HepG2 (cell line): ENCODE measurements at regions not wholly inside any gene's neighbourhood (a gene's known extent, or its start where the extent isn't known, plus 50 kb on each side); places are given as distances from the start of the nearest gene placed in this dataset.

ENCODE experiments used
- ATAC-seq: fragments of 200-7000 bp; cut with Tn5 transposase; 3 replicates; pipeline ENCODE4 v1.9.1; 2020; ENCODE audit warnings: mild to moderate bottlenecking, moderate library complexity
- BruUV-seq: library from RNA; stranded (reverse); fragments of 400-500 nt; replicated peaks from 2 replicates; lab custom pipeline; 2021; lab: Mats Ljungman, UMichigan
- CTCF ChIA-PET: fragments of 300-600 bp; formaldehyde crosslinking; extraction: SDS; loops from one replicate; lab custom pipeline; 2021; ENCODE audit warnings: low total read pairs, inconsistent platforms, low intra/inter-chr PET ratio; lab: Yijun Ruan, JAX
- POLR2A ChIA-PET: fragments of 350-600 bp; sonication (Branson Sonifier 250); formaldehyde crosslinking; loops from one replicate; lab custom pipeline; 2020; ENCODE audit warnings: antibody characterized with exemption, inconsistent platforms; lab: Yijun Ruan, JAX
- DNase-seq: peaks from one replicate; pipeline ENCODE4 v3.0.0-alpha.2; 2015; ENCODE audit warnings: low spot score
- FAIRE-seq: peaks from 3 replicates; lab custom pipeline; 2011; peaks lifted over from hg19 to GRCh38; lab: Jason Lieb, UNC
- H2AFZ ChIP-seq: one replicate; pipeline ENCODE4 v1.6.1; 2011; ENCODE audit warnings: low read length, inconsistent platforms
- H3K27ac ChIP-seq: fragments of 300-600 bp; 3 replicates; pipeline ENCODE4 v1.8.0; 2011; ENCODE audit warnings: mixed run types, mild to moderate bottlenecking, mixed read lengths, low read length, inconsistent platforms; ENCODE audit not compliant: insufficient read depth; ENCODE audit errors: extremely low read length
- H3K27me3 ChIP-seq, 2 experiments: fragments of 200-600 bp in 1 of 2; 2 replicates in 1 of 2; 3 replicates in 1 of 2; pipeline versions ENCODE4 v1.6.0 to v1.8.0; 2011; ENCODE audit warnings: low read length in 2 of 2, mild to moderate bottlenecking in 2 of 2, moderate library complexity in 2 of 2, inconsistent platforms in 1 of 2; ENCODE audit not compliant: insufficient read depth in 2 of 2, control insufficient read depth in 1 of 2
- H3K36me3 ChIP-seq, 2 experiments: fragments of 200-600 bp in 1 of 2; replicated peaks in 1 of 2; 2 replicates in 1 of 2; 3 replicates in 1 of 2; pipeline versions ENCODE4 v1.5.1 to v1.8.0; 2011; ENCODE audit warnings: low read length in 2 of 2, inconsistent platforms in 1 of 2; ENCODE audit not compliant: insufficient read depth in 2 of 2, control insufficient read depth in 1 of 2
- H3K4me1 ChIP-seq: 2 replicates; pipeline ENCODE4 v1.5.1; 2012; ENCODE audit warnings: low read length, inconsistent platforms; ENCODE audit not compliant: insufficient read depth
- H3K4me2 ChIP-seq: 2 replicates; pipeline ENCODE4 v1.6.0; 2011; ENCODE audit warnings: low read depth, low read length, inconsistent platforms
- H3K4me3 ChIP-seq, 3 experiments: fragments of 200-600 bp in 1 of 3; sonication (generic), shearing (Covaris generic) in 1 of 3; replicated peaks in 1 of 3; 2 replicates each; pipeline ENCODE4 v1.5.1; 2011 to 2016; ENCODE audit warnings: low read length in 3 of 3, inconsistent platforms in 2 of 3, low read depth in 2 of 3, mild to moderate bottlenecking in 2 of 3, control low read depth in 1 of 3, mixed read lengths in 1 of 3; ENCODE audit not compliant: insufficient read depth in 1 of 3
- H3K79me2 ChIP-seq: one replicate; pipeline ENCODE4 v1.6.1; 2011; ENCODE audit warnings: low read length, inconsistent platforms; ENCODE audit not compliant: insufficient read depth
- H3K9ac ChIP-seq: 2 replicates; pipeline ENCODE4 v1.6.0; 2011; ENCODE audit warnings: mild to moderate bottlenecking, low read depth, low read length, inconsistent platforms; ENCODE audit not compliant: insufficient read depth
- H3K9me3 ChIP-seq: 2 replicates; pipeline ENCODE4 v1.5.1; 2012; ENCODE audit warnings: mild to moderate bottlenecking, low read length
- H4K20me1 ChIP-seq: 2 replicates; pipeline ENCODE4 v1.6.0; 2011; ENCODE audit warnings: inconsistent platforms, mild to moderate bottlenecking, low read length, moderate library complexity; ENCODE audit not compliant: insufficient read depth
- HMG20B ChIP-seq: conservative IDR thresholded peaks from 2 replicates; pipeline ENCODE4 v1.6.1; 2016; ENCODE audit warnings: missing genetic modification reagents, missing compliant biosample characterization
- KLF11 ChIP-seq: IDR thresholded peaks from 2 replicates; pipeline ENCODE4 v1.6.1; 2016; ENCODE audit warnings: missing compliant biosample characterization
- ZIK1 ChIP-seq: sonication (generic); formaldehyde crosslinking; IDR thresholded peaks from 2 replicates; pipeline ENCODE4 v1.5.0; 2020; ENCODE audit warnings: mild to moderate bottlenecking, low read depth, missing genetic modification reagents, borderline replicate concordance
- ZNF230 ChIP-seq: sonication (generic); formaldehyde crosslinking; IDR thresholded peaks from 2 replicates; pipeline ENCODE4 v1.4.0; 2020; ENCODE audit warnings: mild to moderate bottlenecking, missing genetic modification reagents
- ZNF337 ChIP-seq: sonication (generic); formaldehyde crosslinking; IDR thresholded peaks from 2 replicates; pipeline ENCODE4 v1.5.1; 2020; ENCODE audit warnings: missing genetic modification reagents, low read depth, mild to moderate bottlenecking, borderline replicate concordance
- ZNF615 ChIP-seq: sonication (generic); formaldehyde crosslinking; IDR thresholded peaks from 2 replicates; pipeline ENCODE4 v1.5.0; 2020; ENCODE audit warnings: mild to moderate bottlenecking, missing genetic modification reagents, borderline replicate concordance
- WGBS: methylation state at CpG from one replicate; pipeline ENCODE4 v1.1.6; 2017; ENCODE audit warnings: low lambda C conversion rate; 5-methylcytosine and 5-hydroxymethylcytosine counted together
- in situ Hi-C: cut with HindIII; loops from 2 replicates; pipeline ENCODE4 v1.10.0; 2017; ENCODE audit warnings: low pct_unique_long_range_greater_than_20kb; ENCODE audit not compliant: extremely low pct_ligation_motif_present
- intact Hi-C: fragments of 100-400 bp; cut with micrococcal nuclease; formaldehyde crosslinking; loops from one replicate; pipeline ENCODE4 v1.10.0; 2022; ENCODE audit not compliant: unreplicated experiment
- TF ChIP-seq, protein P1 (sequence below): sonication (generic); formaldehyde crosslinking; IDR thresholded peaks from 2 replicates; pipeline ENCODE4 v1.9.0; 2022; ENCODE audit warnings: missing genetic modification reagents, mild to moderate bottlenecking, borderline replicate concordance
- TF ChIP-seq, protein P2 (sequence below): IDR thresholded peaks from 2 replicates; pipeline ENCODE4 v1.6.1; 2016; ENCODE audit warnings: low read depth, missing genetic modification reagents, missing compliant biosample characterization
- TF ChIP-seq, protein P3 (sequence below): sonication (generic); formaldehyde crosslinking; IDR thresholded peaks from 2 replicates; pipeline ENCODE4 v1.4.0; 2020; ENCODE audit warnings: missing genetic modification reagents

DNA sequence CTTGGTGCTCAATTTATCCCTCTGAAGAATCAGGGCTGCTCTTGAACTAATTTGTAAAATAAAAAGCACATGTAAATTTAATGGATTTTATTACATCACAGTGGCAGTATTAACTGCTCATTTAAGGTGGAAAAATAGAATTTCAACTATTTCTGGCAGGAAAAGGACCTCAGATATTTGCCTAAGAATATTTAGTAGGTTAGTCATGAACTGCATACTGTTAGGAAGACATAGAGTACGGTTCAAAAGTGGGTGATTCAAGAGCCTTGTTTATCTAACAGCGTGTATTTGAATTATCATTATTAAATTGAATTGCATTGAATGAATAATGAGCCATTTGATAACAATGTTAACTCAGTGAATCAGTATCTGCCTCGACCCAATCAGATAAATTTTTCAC lies 248.8 kb upstream of the PBX1 start:
- H3K36me3 ChIP-seq: no peaks in the 10 kb centered on the region
- no peaks in the 10 kb centered on the region for H3K4me1 ChIP-seq
- no peak for DNase-seq
- H3K27ac ChIP-seq: no peak overlapping the region
- no peak for TF ChIP-seq ZNF337
- TF ChIP-seq ZIK1: no peak
- TF ChIP-seq, protein P1, sequence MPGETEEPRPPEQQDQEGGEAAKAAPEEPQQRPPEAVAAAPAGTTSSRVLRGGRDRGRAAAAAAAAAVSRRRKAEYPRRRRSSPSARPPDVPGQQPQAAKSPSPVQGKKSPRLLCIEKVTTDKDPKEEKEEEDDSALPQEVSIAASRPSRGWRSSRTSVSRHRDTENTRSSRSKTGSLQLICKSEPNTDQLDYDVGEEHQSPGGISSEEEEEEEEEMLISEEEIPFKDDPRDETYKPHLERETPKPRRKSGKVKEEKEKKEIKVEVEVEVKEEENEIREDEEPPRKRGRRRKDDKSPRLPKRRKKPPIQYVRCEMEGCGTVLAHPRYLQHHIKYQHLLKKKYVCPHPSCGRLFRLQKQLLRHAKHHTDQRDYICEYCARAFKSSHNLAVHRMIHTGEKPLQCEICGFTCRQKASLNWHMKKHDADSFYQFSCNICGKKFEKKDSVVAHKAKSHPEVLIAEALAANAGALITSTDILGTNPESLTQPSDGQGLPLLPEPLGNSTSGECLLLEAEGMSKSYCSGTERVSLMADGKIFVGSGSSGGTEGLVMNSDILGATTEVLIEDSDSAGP (CRISPR knock-in tag): no peak
- no peak for TF ChIP-seq HMG20B (CRISPR knock-in tag)
- TF ChIP-seq, protein P2, sequence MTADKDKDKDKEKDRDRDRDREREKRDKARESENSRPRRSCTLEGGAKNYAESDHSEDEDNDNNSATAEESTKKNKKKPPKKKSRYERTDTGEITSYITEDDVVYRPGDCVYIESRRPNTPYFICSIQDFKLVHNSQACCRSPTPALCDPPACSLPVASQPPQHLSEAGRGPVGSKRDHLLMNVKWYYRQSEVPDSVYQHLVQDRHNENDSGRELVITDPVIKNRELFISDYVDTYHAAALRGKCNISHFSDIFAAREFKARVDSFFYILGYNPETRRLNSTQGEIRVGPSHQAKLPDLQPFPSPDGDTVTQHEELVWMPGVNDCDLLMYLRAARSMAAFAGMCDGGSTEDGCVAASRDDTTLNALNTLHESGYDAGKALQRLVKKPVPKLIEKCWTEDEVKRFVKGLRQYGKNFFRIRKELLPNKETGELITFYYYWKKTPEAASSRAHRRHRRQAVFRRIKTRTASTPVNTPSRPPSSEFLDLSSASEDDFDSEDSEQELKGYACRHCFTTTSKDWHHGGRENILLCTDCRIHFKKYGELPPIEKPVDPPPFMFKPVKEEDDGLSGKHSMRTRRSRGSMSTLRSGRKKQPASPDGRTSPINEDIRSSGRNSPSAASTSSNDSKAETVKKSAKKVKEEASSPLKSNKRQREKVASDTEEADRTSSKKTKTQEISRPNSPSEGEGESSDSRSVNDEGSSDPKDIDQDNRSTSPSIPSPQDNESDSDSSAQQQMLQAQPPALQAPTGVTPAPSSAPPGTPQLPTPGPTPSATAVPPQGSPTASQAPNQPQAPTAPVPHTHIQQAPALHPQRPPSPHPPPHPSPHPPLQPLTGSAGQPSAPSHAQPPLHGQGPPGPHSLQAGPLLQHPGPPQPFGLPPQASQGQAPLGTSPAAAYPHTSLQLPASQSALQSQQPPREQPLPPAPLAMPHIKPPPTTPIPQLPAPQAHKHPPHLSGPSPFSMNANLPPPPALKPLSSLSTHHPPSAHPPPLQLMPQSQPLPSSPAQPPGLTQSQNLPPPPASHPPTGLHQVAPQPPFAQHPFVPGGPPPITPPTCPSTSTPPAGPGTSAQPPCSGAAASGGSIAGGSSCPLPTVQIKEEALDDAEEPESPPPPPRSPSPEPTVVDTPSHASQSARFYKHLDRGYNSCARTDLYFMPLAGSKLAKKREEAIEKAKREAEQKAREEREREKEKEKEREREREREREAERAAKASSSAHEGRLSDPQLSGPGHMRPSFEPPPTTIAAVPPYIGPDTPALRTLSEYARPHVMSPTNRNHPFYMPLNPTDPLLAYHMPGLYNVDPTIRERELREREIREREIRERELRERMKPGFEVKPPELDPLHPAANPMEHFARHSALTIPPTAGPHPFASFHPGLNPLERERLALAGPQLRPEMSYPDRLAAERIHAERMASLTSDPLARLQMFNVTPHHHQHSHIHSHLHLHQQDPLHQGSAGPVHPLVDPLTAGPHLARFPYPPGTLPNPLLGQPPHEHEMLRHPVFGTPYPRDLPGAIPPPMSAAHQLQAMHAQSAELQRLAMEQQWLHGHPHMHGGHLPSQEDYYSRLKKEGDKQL (CRISPR knock-in tag): no peak
- TF ChIP-seq, protein P3, sequence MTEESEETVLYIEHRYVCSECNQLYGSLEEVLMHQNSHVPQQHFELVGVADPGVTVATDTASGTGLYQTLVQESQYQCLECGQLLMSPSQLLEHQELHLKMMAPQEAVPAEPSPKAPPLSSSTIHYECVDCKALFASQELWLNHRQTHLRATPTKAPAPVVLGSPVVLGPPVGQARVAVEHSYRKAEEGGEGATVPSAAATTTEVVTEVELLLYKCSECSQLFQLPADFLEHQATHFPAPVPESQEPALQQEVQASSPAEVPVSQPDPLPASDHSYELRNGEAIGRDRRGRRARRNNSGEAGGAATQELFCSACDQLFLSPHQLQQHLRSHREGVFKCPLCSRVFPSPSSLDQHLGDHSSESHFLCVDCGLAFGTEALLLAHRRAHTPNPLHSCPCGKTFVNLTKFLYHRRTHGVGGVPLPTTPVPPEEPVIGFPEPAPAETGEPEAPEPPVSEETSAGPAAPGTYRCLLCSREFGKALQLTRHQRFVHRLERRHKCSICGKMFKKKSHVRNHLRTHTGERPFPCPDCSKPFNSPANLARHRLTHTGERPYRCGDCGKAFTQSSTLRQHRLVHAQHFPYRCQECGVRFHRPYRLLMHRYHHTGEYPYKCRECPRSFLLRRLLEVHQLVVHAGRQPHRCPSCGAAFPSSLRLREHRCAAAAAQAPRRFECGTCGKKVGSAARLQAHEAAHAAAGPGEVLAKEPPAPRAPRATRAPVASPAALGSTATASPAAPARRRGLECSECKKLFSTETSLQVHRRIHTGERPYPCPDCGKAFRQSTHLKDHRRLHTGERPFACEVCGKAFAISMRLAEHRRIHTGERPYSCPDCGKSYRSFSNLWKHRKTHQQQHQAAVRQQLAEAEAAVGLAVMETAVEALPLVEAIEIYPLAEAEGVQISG: no peak
- TF ChIP-seq KLF11 (CRISPR knock-in tag): no peak
- no peak for TF ChIP-seq ZNF615 (CRISPR knock-in tag)
- TF ChIP-seq ZNF230 (CRISPR knock-in tag): no peak
- TF ChIP-seq, all 625 proteins: peak for 0
- in situ Hi-C loops (no loop called here), intact Hi-C loops (no loop called here)
- peaks cover 79% of the 10 kb centered on the region for H3K9me3 ChIP-seq
- ATAC-seq (no peak), FAIRE-seq (no peak)
- H3K27me3 ChIP-seq: no peaks in the 10 kb centered on the region
- BruUV-seq: no TSS peak
- ChIA-PET POLR2A (no interaction called here), CTCF (no interaction called here)
- no peaks in the 10 kb centered on the region for H3K79me2 ChIP-seq
- no peak overlapping the region for H3K4me2 ChIP-seq
- 2% methylated on average over 3 of the region's 3 CpGs for WGBS
- H3K4me3 ChIP-seq: no peak overlapping the region
- H4K20me1 ChIP-seq: no peaks in the 10 kb centered on the region
- no peak overlapping the region for H2AFZ ChIP-seq
- no peak overlapping the region for H3K9ac ChIP-seq
